ENCODE measurements at regions not wholly inside any gene's neighbourhood (a gene's known extent, or its start where the extent isn't known, plus 50 kb on each side); places are given as distances from the start of the nearest gene placed in this dataset.

GRCh38 chr12:124144531-124145194, 150.2 kb upstream of the RFLNA start:
- CTCF ChIA-PET = no interaction called here
- TF ChIP-seq LEF1 (IDR thresholded peaks at IDR 0.05; ENCODE audit: borderline replicate concordance) (no peak), L3MBTL2 (conservative IDR thresholded peaks at IDR 0.05) (no peak), HDGF (IDR thresholded peaks at IDR 0.05; ENCODE audit: borderline replicate concordance) (no peak), FOXM1 (IDR thresholded peaks at IDR 0.05; ENCODE audit: borderline replicate concordance) (no peak), FOXK2 (IDR thresholded peaks at IDR 0.05) (no peak), FOXA1 (IDR thresholded peaks at IDR 0.05) (no peak), BHLHE40 (IDR thresholded peaks at IDR 0.05; ENCODE audit: borderline replicate concordance) (no peak), SP1 (IDR thresholded peaks at IDR 0.05) (no peak), ZNF384 (IDR thresholded peaks at IDR 0.05) (no peak), NFRKB (IDR thresholded peaks at IDR 0.05) (no peak), ELF4 (IDR thresholded peaks at IDR 0.05) (no peak), CTBP1 (IDR thresholded peaks at IDR 0.05; ENCODE audit: borderline replicate concordance) (no peak), PKNOX1 (IDR thresholded peaks at IDR 0.05) (no peak), TARDBP (IDR thresholded peaks at IDR 0.05) (no peak), SUZ12 (IDR thresholded peaks at IDR 0.05) (no peak), ARNT (IDR thresholded peaks at IDR 0.05) (no peak)
- POLR2A ChIA-PET = no interaction called here
- no peak for DNase-seq (ENCODE audit: extremely low spot score)

- CTCF ChIA-PET = no interaction called here
- no peak for DNase-seq (ENCODE audit: extremely low spot score)
- TF ChIP-seq FOXA1 (IDR thresholded peaks at IDR 0.05) = no peak
- TF ChIP-seq CTBP1 (IDR thresholded peaks at IDR 0.05; ENCODE audit: borderline replicate concordance) = no peak
- no peak for TF ChIP-seq FOXK2 (IDR thresholded peaks at IDR 0.05)
- TF ChIP-seq FOXM1 (IDR thresholded peaks at IDR 0.05; ENCODE audit: borderline replicate concordance) = no peak
- no peak for TF ChIP-seq ARNT (IDR thresholded peaks at IDR 0.05)
- no peak for TF ChIP-seq SP1 (IDR thresholded peaks at IDR 0.05)
- no peak for TF ChIP-seq TARDBP (IDR thresholded peaks at IDR 0.05)
- no peak for TF ChIP-seq SUZ12 (IDR thresholded peaks at IDR 0.05)
- no peak for TF ChIP-seq PKNOX1 (IDR thresholded peaks at IDR 0.05)
- no peak for TF ChIP-seq HDGF (IDR thresholded peaks at IDR 0.05; ENCODE audit: borderline replicate concordance)
- no peak for TF ChIP-seq L3MBTL2 (conservative IDR thresholded peaks at IDR 0.05)
- no peak for TF ChIP-seq BHLHE40 (IDR thresholded peaks at IDR 0.05; ENCODE audit: borderline replicate concordance)
- no peak for TF ChIP-seq NFRKB (IDR thresholded peaks at IDR 0.05)
- POLR2A ChIA-PET = no interaction called here
Measured at GRCh38 chr12:124147027-124147426, 147.9 kb upstream of the RFLNA start.

GRCh38 chr12:124147575-124147974, 147.3 kb upstream of the RFLNA start:
- no peak for TF ChIP-seq NFRKB (IDR thresholded peaks at IDR 0.05)
- no peak for TF ChIP-seq FOXK2 (IDR thresholded peaks at IDR 0.05)
- TF ChIP-seq FOXA1 (IDR thresholded peaks at IDR 0.05) = no peak
- TF ChIP-seq CTBP1 (IDR thresholded peaks at IDR 0.05; ENCODE audit: borderline replicate concordance) = no peak
- no peak for TF ChIP-seq BHLHE40 (IDR thresholded peaks at IDR 0.05; ENCODE audit: borderline replicate concordance)
- no peak for TF ChIP-seq ARNT (IDR thresholded peaks at IDR 0.05)
- no peak for TF ChIP-seq L3MBTL2 (conservative IDR thresholded peaks at IDR 0.05)
- no peak for TF ChIP-seq SP1 (IDR thresholded peaks at IDR 0.05)
- POLR2A ChIA-PET = no interaction called here
- CTCF ChIA-PET = no interaction called here

GRCh38 chr12:124148481-124149273, 146.2 kb upstream of the RFLNA start:
- CTCF ChIA-PET = no interaction called here
- POLR2A ChIA-PET = no interaction called here
- DNase-seq (ENCODE audit: extremely low spot score) = no peak

More at GRCh38 chr12:124147575-124147974, 147.3 kb upstream of the RFLNA start:
- DNase-seq (ENCODE audit: extremely low spot score) = no peak

GRCh38 chr12:124149287-124149686, 145.6 kb upstream of the RFLNA start:
- no peak for DNase-seq (ENCODE audit: extremely low spot score)
- ChIA-PET CTCF (no interaction called here), POLR2A (no interaction called here)
- TF ChIP-seq NFRKB (IDR thresholded peaks at IDR 0.05) (no peak), ELF4 (IDR thresholded peaks at IDR 0.05) (no peak), ARNT (IDR thresholded peaks at IDR 0.05) (no peak), L3MBTL2 (conservative IDR thresholded peaks at IDR 0.05) (no peak), CTBP1 (IDR thresholded peaks at IDR 0.05; ENCODE audit: borderline replicate concordance) (no peak), ZNF384 (IDR thresholded peaks at IDR 0.05) (no peak), HDGF (IDR thresholded peaks at IDR 0.05; ENCODE audit: borderline replicate concordance) (no peak), LEF1 (IDR thresholded peaks at IDR 0.05; ENCODE audit: borderline replicate concordance) (no peak), SUZ12 (IDR thresholded peaks at IDR 0.05) (no peak), TARDBP (IDR thresholded peaks at IDR 0.05) (no peak), PKNOX1 (IDR thresholded peaks at IDR 0.05) (no peak), SP1 (IDR thresholded peaks at IDR 0.05) (no peak), BHLHE40 (IDR thresholded peaks at IDR 0.05; ENCODE audit: borderline replicate concordance) (no peak), FOXK2 (IDR thresholded peaks at IDR 0.05) (no peak), FOXA1 (IDR thresholded peaks at IDR 0.05) (no peak), FOXM1 (IDR thresholded peaks at IDR 0.05; ENCODE audit: borderline replicate concordance) (no peak)

More at GRCh38 chr12:124148481-124149273, 146.2 kb upstream of the RFLNA start:
- no peak for TF ChIP-seq FOXM1 (IDR thresholded peaks at IDR 0.05; ENCODE audit: borderline replicate concordance)
- TF ChIP-seq PKNOX1 (IDR thresholded peaks at IDR 0.05) = no peak
- TF ChIP-seq HDGF (IDR thresholded peaks at IDR 0.05; ENCODE audit: borderline replicate concordance) = no peak
- TF ChIP-seq CTBP1 (IDR thresholded peaks at IDR 0.05; ENCODE audit: borderline replicate concordance) = no peak
- no peak for TF ChIP-seq SUZ12 (IDR thresholded peaks at IDR 0.05)
- no peak for TF ChIP-seq ZNF384 (IDR thresholded peaks at IDR 0.05)
- TF ChIP-seq NFRKB (IDR thresholded peaks at IDR 0.05) = no peak
- no peak for TF ChIP-seq ELF4 (IDR thresholded peaks at IDR 0.05)
- no peak for TF ChIP-seq LEF1 (IDR thresholded peaks at IDR 0.05; ENCODE audit: borderline replicate concordance)
- TF ChIP-seq L3MBTL2 (conservative IDR thresholded peaks at IDR 0.05) = no peak
- no peak for TF ChIP-seq ARNT (IDR thresholded peaks at IDR 0.05)
- no peak for TF ChIP-seq FOXK2 (IDR thresholded peaks at IDR 0.05)
- no peak for TF ChIP-seq SP1 (IDR thresholded peaks at IDR 0.05)
- no peak for TF ChIP-seq TARDBP (IDR thresholded peaks at IDR 0.05)
- TF ChIP-seq BHLHE40 (IDR thresholded peaks at IDR 0.05; ENCODE audit: borderline replicate concordance) = no peak
- TF ChIP-seq FOXA1 (IDR thresholded peaks at IDR 0.05) = no peak

Data from HEK293T (cell line).